ENCODE measurements at regions not wholly inside any gene's neighbourhood (a gene's known extent, or its start where the extent isn't known, plus 50 kb on each side); places are given as distances from the start of the nearest gene placed in this dataset.

DNA sequence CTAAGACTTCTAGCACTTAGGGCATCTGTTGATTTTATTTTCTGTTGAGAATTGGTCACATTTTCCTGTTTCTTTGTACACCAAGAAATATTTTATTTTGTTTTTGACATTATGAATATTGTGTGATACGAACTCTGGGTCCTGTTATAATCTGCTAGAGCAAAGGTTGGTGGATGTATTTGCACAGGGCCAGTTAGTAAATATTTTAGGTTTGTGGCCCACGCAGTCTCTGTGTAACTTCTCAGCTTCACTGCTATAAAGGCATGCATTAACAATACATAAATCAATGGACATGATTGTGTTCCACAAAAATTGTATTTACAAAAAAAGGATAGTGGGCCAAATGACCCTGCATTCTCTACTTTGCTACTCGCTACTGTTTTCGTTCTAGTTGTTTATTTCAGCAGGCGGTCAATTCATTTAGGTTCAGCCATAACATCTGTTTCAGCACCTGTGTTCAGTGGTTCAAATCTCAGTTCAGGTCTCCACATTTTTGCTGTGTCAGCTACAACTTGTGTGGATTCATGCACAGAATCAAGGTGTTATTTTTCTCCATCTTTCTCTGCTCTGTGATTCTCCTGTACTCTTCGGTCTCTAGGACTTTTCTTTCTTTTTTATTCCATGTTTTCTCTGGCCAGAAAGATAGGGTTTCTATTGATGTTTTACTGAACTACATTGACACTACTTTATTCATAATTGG is 786.2 kb downstream of the ETS1 start:
- peaks cover 10% of the 10 kb centered on the region for H3K9me3 Mint-ChIP-seq
- no peak overlapping the region for H3K27ac Mint-ChIP-seq
- Histone ChIP-seq H3K4me2 (no peak overlapping the region), H3K4me3 (no peak overlapping the region), H3K27ac (ENCODE audit: low read depth) (no peak overlapping the region), H3K27me3 (ENCODE audit: insufficient read depth) (no peaks in the 10 kb centered on the region), H3K36me3 (ENCODE audit: insufficient read depth) (no peaks in the 10 kb centered on the region), H2AFZ (no peak overlapping the region), H3K9me2 (ENCODE audit: insufficient read depth) (0 out of 2 replicates have a peak, but pooled peaks cover 9% of the 10 kb centered on the region), H3K4me1 (ENCODE audit: insufficient read depth) (peaks cover 4% of the 10 kb centered on the region; the same call in 1 of the 2 replicates), H4K20me1 (replicated peaks; ENCODE audit: insufficient read depth) (no peaks in the 10 kb centered on the region), H3F3A (replicated peaks; ENCODE audit: low read depth) (no peaks in the 10 kb centered on the region), H3K79me2 (replicated peaks; ENCODE audit: insufficient read depth) (no peaks in the 10 kb centered on the region)
- peaks cover 5% of the 10 kb centered on the region; the same call in 2 of the 3 replicates for H3K36me3 Mint-ChIP-seq (ENCODE audit: low read depth)
- ATAC-seq (no peak), DNase-seq (ENCODE audit: low spot score) (no peak)
- TF ChIP-seq JUNB (IDR thresholded peaks at IDR 0.05; ENCODE audit: unreplicated experiment) (no peak), EZH2 (IDR thresholded peaks at IDR 0.05; ENCODE audit: low read depth, unreplicated experiment) (no peak), POLR2AphosphoS5 (IDR thresholded peaks at IDR 0.05; ENCODE audit: low read depth) (no peak), EZH2phosphoT487 (IDR thresholded peaks at IDR 0.05; ENCODE audit: unreplicated experiment) (no peak), REST (IDR thresholded peaks at IDR 0.05; ENCODE audit: unreplicated experiment) (no peak), NANOG (IDR thresholded peaks at IDR 0.05; ENCODE audit: borderline replicate concordance) (no peak), STAT1 (IDR thresholded peaks at IDR 0.05; ENCODE audit: unreplicated experiment) (no peak), CTCF (conservative IDR thresholded peaks at IDR 0.05; ENCODE audit: low read depth in 2 of 2) (no peak), CREB1 (CRISPR knock-in tag; IDR thresholded peaks at IDR 0.05; ENCODE audit: low read depth) (no peak), ZNF114 (CRISPR knock-in tag; IDR thresholded peaks at IDR 0.05) (no peak), ZNF331 (CRISPR knock-in tag; IDR thresholded peaks at IDR 0.05; ENCODE audit: low read depth) (no peak)
- TF ChIP-seq, protein P1, sequence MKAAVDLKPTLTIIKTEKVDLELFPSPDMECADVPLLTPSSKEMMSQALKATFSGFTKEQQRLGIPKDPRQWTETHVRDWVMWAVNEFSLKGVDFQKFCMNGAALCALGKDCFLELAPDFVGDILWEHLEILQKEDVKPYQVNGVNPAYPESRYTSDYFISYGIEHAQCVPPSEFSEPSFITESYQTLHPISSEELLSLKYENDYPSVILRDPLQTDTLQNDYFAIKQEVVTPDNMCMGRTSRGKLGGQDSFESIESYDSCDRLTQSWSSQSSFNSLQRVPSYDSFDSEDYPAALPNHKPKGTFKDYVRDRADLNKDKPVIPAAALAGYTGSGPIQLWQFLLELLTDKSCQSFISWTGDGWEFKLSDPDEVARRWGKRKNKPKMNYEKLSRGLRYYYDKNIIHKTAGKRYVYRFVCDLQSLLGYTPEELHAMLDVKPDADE (IDR thresholded peaks at IDR 0.05), result no peak
- TF ChIP-seq, protein P2, sequence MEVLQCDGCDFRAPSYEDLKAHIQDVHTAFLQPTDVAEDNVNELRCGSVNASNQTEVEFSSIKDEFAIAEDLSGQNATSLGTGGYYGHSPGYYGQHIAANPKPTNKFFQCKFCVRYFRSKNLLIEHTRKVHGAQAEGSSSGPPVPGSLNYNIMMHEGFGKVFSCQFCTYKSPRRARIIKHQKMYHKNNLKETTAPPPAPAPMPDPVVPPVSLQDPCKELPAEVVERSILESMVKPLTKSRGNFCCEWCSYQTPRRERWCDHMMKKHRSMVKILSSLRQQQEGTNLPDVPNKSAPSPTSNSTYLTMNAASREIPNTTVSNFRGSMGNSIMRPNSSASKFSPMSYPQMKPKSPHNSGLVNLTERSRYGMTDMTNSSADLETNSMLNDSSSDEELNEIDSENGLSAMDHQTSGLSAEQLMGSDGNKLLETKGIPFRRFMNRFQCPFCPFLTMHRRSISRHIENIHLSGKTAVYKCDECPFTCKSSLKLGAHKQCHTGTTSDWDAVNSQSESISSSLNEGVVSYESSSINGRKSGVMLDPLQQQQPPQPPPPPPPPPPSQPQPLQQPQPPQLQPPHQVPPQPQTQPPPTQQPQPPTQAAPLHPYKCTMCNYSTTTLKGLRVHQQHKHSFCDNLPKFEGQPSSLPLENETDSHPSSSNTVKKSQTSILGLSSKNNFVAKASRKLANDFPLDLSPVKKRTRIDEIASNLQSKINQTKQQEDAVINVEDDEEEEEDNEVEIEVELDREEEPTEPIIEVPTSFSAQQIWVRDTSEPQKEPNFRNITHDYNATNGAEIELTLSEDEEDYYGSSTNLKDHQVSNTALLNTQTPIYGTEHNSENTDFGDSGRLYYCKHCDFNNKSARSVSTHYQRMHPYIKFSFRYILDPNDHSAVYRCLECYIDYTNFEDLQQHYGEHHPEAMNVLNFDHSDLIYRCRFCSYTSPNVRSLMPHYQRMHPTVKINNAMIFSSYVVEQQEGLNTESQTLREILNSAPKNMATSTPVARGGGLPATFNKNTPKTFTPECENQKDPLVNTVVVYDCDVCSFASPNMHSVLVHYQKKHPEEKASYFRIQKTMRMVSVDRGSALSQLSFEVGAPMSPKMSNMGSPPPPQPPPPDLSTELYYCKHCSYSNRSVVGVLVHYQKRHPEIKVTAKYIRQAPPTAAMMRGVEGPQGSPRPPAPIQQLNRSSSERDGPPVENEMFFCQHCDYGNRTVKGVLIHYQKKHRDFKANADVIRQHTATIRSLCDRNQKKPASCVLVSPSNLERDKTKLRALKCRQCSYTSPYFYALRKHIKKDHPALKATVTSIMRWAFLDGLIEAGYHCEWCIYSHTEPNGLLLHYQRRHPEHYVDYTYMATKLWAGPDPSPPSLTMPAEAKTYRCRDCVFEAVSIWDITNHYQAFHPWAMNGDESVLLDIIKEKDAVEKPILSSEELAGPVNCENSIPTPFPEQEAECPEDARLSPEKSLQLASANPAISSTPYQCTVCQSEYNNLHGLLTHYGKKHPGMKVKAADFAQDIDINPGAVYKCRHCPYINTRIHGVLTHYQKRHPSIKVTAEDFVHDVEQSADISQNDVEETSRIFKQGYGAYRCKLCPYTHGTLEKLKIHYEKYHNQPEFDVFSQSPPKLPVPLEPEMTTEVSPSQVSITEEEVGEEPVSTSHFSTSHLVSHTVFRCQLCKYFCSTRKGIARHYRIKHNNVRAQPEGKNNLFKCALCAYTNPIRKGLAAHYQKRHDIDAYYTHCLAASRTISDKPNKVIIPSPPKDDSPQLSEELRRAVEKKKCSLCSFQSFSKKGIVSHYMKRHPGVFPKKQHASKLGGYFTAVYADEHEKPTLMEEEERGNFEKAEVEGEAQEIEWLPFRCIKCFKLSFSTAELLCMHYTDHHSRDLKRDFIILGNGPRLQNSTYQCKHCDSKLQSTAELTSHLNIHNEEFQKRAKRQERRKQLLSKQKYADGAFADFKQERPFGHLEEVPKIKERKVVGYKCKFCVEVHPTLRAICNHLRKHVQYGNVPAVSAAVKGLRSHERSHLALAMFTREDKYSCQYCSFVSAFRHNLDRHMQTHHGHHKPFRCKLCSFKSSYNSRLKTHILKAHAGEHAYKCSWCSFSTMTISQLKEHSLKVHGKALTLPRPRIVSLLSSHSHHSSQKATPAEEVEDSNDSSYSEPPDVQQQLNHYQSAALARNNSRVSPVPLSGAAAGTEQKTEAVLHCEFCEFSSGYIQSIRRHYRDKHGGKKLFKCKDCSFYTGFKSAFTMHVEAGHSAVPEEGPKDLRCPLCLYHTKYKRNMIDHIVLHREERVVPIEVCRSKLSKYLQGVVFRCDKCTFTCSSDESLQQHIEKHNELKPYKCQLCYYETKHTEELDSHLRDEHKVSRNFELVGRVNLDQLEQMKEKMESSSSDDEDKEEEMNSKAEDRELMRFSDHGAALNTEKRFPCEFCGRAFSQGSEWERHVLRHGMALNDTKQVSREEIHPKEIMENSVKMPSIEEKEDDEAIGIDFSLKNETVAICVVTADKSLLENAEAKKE (CRISPR knock-in tag; IDR thresholded peaks at IDR 0.05), result no peak
- peaks cover 14% of the 10 kb centered on the region for H3K4me1 Mint-ChIP-seq
- peaks cover 3% of the 10 kb centered on the region for H3K27me3 Mint-ChIP-seq (ENCODE audit: insufficient read depth, low read depth, poor library complexity)
- no peak overlapping the region for H3K4me3 Mint-ChIP-seq

Measured in GM23338 (cell line).